ENCODE measurements at regions not wholly inside any gene's neighbourhood (a gene's known extent, or its start where the extent isn't known, plus 50 kb on each side); places are given as distances from the start of the nearest gene placed in this dataset.

GRCh38 chrX:96112689-96113088 is 572.0 kb upstream of the DIAPH2 start:
- TF ChIP-seq CTCF (IDR thresholded peaks at IDR 0.05) (no peak), POLR2AphosphoS5 (IDR thresholded peaks at IDR 0.05; ENCODE audit: insufficient read depth in 1 of 2, low read depth in 1 of 2) (no peak), POLR2A (IDR thresholded peaks at IDR 0.05) (no peak)
